Head of caudate nucleus (tissue), 42 donors: ENCODE measurements at regions not wholly inside any gene's neighbourhood (a gene's known extent, or its start where the extent isn't known, plus 50 kb on each side); places are given as distances from the start of the nearest gene placed in this dataset.
"Not testable (repeated sequence)": the region's sequence is repeated elsewhere in the genome, so short reads cannot be mapped to it uniquely, and the experiment has no call there.

Experiments
- DNase-seq, 42 donors: peaks; one replicate each; pipeline versions ENCODE4 v3.0.0 to v3.0.0-alpha.2; 2020 to 2021; ENCODE audit warnings: mixed read lengths in 7 of 42
- intact Hi-C: fragments of 100-400 bp; cut with DNase I; formaldehyde crosslinking; loops from one replicate; pipeline ENCODE4 v1.15.0; 2022

DNA sequence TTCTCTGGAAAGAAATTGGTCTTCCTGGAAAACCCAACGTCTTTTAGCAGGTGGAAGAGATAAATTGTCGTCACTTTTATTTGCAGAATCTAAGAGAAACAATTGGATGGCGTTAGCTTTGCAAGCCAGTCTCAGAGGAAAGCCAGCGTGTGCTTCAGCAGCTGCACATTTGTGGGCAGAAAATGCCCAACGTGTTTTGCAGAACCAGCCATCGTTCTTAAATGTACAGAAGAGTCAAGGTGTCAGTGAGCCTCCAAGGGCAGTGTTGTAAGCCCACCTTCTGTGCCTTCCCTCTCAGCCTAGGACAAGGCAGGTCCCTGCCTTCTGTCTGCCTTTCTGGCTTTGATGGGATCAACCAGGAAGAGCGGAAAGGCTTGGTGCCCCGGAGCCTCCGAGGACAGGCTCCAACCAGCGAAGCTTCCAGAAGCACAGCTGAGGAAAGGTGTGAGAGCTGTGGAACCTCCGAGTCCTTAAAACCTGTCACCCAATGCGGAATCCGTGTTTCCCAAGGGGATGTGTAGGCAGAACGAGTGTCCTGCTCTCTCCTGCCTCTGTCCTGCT is 116.0 kb upstream of the IRX2 start:
- no peak for DNase-seq
- intact Hi-C loops = no loop called here

DNA sequence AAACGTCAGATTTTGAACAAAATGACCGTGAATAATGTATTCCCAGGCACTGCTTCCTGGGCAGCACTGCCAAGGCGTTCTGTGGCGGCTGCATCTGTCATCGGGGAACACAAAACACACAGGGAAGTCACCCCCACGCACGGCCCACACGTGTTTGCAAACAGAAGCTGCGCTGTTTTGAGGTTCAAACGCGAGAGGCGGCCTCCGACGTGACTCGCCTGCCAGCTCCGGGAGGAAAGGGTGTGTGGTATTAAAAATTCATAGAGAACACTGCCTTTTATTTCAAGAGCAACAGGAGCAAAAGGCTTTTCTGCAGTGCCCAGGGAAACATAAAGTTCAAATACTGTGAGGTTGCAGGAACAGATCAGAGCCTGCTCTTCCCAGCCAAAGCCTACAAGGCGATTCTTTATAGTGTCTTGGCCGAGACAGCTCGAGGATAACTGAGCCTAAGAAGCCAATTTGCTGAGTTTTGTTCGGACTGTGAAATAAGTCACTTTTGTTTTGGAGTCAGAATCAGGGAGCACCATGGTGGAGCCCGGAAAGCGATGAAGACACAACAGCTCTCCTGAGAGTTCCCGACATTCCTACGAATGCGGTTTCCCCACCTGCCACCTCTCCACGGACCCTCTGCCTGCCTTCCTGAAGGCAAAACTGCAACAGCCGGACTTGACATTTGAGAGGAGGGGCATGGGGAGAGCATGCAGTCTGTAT is 115.3 kb upstream of the IRX2 start:
- DNase-seq = peak in 18 of 42 donors; percentile 4 to 52 (median 26)
- intact Hi-C loops = no loop called here

GRCh38 chr5:2865856-2866255 is 114.4 kb upstream of the IRX2 start:
- DNase-seq = no peak
- intact Hi-C loops = no loop called here

DNA sequence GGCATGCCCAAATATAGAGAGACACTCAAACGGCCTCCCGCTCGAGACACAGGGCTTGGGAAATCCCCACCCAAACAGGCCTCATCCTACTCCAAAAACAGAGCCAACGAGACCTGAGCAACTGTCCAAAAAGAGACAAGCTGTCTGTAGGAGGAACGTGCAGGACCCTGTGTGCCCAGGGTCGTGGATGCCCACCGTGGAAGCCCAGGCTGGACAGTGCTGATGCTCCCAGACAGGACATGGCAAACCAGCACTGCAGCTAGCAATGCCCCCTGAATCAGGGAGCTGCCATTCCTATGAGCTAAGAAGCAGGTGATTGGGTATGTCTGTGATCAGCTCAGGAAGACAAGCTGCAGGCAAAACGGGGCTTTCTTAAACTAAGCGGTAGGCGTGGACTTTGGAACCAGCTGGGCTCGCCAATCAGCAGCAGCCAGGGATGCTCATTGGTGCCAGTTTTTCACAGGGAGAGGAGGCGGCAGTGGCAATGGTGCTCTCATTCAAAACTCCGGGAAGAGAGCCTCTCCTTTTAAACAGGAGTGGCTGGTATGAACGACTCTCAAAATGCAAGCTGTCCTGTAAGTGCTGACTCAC is 113.1 kb upstream of the IRX2 start:
- no peak for DNase-seq
- intact Hi-C loops = no loop called here

- DNase-seq = no peak
- intact Hi-C loops = no loop called here
These were observed 112.4 kb upstream of the IRX2 start for GRCh38 chr5:2863675-2864433.

DNA sequence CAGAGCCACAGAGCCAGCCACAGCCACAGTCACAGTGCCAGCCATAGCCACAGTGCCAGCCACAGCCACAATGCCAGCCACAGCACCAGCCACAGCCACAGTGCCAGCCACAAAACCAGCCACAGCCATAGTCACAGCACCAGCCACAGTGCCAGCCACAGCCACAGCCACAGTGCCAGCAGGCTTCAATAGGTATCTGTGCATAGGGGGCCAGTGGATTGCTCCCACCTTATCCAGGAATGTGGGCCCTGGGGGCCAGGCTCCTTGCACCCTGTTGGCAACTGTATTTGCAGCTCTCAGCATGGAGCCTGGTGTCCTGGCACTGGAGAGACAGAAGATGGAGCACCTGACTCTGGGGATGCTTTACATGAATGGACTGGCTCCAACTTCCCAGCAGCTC is 111.7 kb upstream of the IRX2 start:
- no peak for DNase-seq
- intact Hi-C loops = no loop called here

DNA sequence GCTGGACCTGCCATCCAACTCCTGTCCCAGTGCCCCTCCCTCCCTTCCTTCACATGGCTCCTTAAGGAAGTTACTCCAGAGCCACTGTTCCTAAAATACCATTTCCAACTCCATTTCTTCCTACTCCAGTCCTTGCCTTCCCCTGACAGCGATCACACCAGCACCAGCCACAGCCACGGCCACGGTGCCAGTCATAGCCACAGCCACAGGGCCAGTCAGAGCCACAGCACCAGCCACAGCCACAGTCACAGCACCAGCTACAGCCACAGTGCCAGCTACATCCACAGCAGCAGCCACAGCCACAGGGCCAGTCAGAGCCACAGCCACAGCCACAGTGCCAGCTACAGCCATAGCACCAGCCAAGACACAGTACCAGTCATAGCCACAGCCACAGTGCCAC is 110.7 kb upstream of the IRX2 start:
- intact Hi-C loops, DNase-seq: not testable (repeated sequence)

DNA sequence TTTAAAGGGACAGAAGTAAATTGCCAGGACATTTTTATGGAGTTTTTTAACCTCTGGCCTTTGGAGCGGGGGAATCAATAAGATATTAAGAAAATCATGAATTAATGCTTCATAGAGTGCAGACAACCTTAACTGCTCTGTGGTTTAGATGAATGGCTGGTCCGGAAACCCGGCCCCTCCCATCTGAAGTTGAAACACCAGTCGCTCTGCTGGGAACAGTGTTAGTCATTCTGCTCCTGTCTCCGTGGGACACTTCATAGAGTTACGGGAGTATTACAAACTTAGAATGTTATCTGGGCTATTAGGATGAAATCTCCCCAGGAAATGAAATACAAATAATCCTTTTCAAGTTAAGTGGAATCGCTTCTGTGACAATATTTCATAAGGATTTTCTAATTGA is 110.1 kb upstream of the IRX2 start:
- intact Hi-C loops = no loop called here
- DNase-seq = no peak

DNA sequence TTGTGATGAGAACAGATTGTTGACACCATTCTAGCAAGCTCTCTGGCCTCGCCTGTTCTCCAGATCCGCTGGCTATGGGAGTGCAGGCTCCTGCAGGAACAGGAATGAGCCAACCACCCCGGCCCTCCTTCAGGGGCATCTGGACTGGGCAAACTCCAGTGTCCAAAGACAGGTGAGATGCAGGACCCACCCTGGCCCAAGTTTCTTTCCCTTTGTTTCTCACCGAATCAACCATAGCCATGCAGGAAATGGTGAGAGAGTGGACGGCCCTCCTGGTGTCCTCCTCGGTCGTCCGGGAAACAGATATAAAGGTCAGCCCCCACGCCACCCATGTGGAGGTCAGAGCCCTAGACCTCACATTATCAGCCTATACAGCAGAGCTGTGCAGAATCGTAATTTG is 108.6 kb upstream of the IRX2 start:
- DNase-seq = no peak
- intact Hi-C loops = no loop called here

DNA sequence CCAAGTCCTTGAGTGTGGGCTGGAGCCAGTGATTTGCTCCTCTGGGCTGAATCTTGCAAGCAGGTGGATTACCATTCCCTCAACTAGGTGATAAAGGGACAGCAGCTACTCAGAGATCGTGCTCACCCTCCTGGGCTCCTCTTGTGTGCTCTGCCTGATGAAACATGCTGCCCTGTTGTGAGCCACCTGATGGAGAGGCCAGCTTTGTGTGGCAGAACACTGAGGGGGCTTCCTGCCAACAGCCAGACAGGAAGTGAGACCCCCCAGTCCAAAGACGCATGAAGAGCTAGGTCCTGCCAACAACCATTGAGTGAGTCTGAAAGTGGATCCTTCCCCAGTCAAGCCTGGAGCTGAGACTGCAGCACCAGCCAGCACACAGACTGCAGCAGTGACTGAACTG is 106.4 kb upstream of the IRX2 start:
- intact Hi-C loops = no loop called here

GRCh38 chr5:2856206-2856605 is 104.7 kb upstream of the IRX2 start:
- intact Hi-C loops = no loop called here
- DNase-seq = peak in 1 of 42 donors; percentile 31

More for the DNA sequence above, 106.4 kb upstream of the IRX2 start:
- DNase-seq = no peak

DNA sequence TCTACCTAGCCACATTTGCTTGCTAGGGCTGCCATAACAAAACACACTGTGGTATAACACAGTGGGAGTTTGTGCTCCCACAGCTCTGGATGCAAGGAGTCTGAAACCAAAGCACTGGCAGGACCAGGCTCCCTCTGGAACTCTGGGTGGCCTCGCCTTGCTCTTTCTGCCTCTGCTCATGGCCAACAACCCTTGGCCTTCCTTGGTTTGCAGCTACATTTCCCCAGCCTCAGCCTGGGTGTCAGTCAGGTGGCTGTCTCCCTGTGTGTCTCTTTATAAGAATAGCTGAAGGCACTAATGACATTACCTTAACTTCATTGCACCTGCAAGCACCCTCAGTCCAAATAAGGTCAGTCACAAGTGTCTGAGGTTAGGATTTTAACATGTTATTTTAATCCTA is 101.0 kb upstream of the IRX2 start:
- intact Hi-C loops = no loop called here
- DNase-seq = no peak

- intact Hi-C loops = no loop called here
- DNase-seq = no peak
These were observed 100.4 kb upstream of the IRX2 start for GRCh38 chr5:2851895-2852294.

- intact Hi-C loops = no loop called here
- DNase-seq = no peak
These were observed 98.0 kb upstream of the IRX2 start for GRCh38 chr5:2849429-2849828.

DNA sequence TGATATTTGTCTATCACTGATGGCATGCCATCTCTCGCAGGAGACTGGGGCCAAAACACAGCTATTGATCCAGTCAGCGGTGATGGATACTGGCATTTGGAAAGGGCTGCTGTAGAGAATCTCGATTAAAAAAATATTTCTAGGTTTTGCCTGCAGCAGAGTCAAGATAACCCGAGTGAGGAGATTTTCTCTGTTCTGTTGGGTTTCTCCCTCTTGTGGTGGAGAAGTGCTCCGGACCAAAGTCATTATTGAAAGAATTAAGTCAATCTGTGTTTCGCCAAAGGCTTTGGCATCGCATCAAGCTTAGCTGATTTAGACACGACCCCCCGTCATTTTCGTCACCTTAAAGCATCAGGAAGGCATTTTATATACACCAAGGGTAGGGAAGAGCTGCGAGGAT is 97.1 kb upstream of the IRX2 start:
- intact Hi-C loops = no loop called here
- DNase-seq = no peak

DNA sequence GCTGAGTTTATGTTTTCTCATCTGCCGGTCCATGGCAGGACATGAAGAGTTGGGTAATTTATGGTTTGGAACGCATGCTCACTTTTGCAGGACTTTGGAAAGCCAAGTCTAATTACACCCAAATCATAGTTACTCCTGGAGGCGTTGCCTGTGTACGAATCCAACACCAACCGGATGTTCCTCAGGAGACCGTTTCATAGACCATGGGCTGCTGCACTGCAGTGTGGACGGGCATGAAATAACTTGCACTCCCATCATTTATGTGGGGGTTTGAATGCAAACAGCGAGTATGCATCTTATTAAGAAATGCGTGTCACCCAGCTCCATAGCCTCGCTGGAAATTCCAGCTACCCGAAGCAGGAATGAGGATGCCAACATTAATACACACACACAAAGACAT is 96.1 kb upstream of the IRX2 start:
- intact Hi-C loops = no loop called here
- no peak for DNase-seq

DNA sequence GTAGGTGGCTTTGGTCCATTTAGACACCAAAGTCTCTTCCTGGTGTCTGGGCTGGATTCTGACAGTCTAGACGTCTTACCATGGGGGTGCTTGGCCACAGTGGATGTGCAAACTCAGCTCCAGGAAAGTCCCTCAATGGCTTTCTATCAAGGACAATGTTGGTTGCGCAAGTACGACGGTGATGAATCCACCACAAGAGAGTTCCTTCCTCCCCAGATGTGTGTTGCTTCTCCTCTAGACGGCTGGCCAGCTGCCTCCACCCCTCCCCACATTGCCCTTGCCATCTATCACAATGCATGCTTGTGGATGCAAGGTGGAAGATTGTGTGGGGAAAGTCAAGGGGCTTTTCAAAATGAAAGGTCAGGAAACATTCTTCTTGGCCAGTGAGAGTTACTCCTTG is 89.7 kb upstream of the IRX2 start:
- DNase-seq = peak in 1 of 42 donors; percentile 25

DNA sequence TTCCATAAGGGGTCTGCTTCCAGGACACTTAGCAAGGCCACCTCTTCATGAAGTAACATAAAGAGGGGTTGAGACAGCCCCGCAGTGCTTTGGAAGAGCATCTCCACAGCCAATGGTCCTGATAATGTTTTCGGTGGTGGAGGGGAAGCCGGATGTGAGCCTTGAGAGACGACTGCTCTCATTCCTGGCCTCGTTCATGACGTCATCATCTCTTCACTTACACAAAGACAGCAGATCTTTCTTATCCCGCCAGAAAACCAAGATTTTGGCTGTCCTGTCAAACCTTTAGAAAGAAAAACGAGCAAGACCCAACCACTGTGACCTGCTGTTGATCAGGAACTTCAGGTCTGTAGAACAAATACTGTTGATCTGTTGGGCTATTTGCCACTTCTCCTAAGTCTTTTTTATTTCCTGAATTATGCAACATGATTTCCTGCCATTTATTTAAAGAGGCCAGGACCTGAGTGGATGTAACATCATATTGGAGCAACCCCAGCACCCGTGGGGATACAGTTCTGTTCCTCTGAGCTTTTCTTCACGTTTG is 89.0 kb upstream of the IRX2 start:
- DNase-seq = no peak
- intact Hi-C loops = no loop called here

More for the DNA sequence above, 89.7 kb upstream of the IRX2 start:
- intact Hi-C loops = no loop called here

DNA sequence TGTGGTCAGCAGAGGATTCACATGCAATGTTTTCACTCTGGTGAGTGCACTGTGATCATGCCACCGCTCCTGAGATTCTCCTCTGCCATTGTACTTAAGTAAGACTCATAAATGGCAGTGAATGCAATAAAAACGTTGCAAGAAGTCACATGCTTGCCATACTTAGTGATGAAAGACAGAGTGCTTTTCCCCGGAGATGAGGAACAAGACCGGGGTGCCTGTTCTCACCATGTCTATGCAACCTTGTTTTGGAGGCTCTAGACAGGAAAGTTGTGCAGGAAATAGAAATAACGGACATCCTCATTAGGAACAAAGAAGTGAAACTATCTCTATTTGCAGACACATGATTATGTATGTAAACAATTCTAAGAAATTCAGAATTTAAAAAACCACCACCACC is 84.7 kb upstream of the IRX2 start:
- DNase-seq = no peak
- intact Hi-C loops = no loop called here

DNA sequence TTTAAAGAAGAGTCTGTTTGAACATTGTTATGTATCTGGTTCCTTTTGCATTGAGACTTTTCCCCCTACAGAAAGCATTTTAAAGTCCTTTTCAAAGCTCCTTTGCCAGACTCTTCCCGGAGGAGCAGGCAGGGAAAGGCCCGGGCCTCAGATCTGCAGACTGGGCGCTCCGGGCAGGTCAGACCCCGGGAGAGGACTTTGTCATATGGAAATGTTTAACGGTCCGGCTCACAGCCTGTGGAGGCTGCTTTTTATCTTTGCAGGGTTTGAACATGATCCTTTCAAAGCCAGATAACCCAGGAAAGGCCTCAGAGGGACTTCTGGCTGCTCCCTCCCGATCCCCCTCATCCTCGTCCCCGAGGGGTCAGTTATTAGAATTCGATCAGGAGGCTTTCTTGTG is 82.1 kb upstream of the IRX2 start:
- DNase-seq = no peak
- intact Hi-C loops = no loop called here
